Calu3 (cell line): ENCODE measurements at regions not wholly inside any gene's neighbourhood (a gene's known extent, or its start where the extent isn't known, plus 50 kb on each side); places are given as distances from the start of the nearest gene placed in this dataset.

Experiments
- BruUV-seq: library from RNA; stranded (reverse); fragments of 400-500 nt; replicated peaks from 2 replicates; lab custom pipeline; 2021; lab: Mats Ljungman, UMichigan
- CTCF ChIA-PET: fragments of 300-600 bp; sonication (Branson Sonifier 250); formaldehyde crosslinking; loops from one replicate; lab custom pipeline; 2022; ENCODE audit warnings: antibody characterized with exemption; lab: Charles Lee
- DNase-seq: peaks from one replicate; pipeline ENCODE4 v3.0.0; 2022
- H3K27ac Mint-ChIP-seq: one replicate; pipeline ENCODE4 v1.8.0; 2022; ENCODE audit warnings: mixed read lengths; ENCODE audit not compliant: unreplicated experiment
- H3K27me3 Mint-ChIP-seq: one replicate; pipeline ENCODE4 v1.8.0; 2022; ENCODE audit warnings: mixed read lengths; ENCODE audit not compliant: unreplicated experiment
- H3K36me3 Mint-ChIP-seq: one replicate; pipeline ENCODE4 v1.8.0; 2022; ENCODE audit warnings: mild to moderate bottlenecking, moderate library complexity, mixed read lengths; ENCODE audit not compliant: insufficient read depth, unreplicated experiment
- H3K4me1 Mint-ChIP-seq: one replicate; pipeline ENCODE4 v1.8.0; 2022; ENCODE audit warnings: mild to moderate bottlenecking, low read depth, mixed read lengths; ENCODE audit not compliant: unreplicated experiment
- H3K4me3 Mint-ChIP-seq: one replicate; pipeline ENCODE4 v1.8.0; 2022; ENCODE audit warnings: mild to moderate bottlenecking, low read depth, moderate library complexity, mixed read lengths; ENCODE audit not compliant: unreplicated experiment
- H3K9me3 Mint-ChIP-seq: one replicate; pipeline ENCODE4 v1.8.0; 2022; ENCODE audit warnings: low read depth, mixed read lengths; ENCODE audit not compliant: unreplicated experiment
- intact Hi-C: fragments of 100-400 bp; cut with micrococcal nuclease; formaldehyde crosslinking; loops from one replicate; pipeline ENCODE4 v1.10.0; 2022; ENCODE audit not compliant: unreplicated experiment
- TF ChIP-seq, protein P1 (sequence below): fragments of 200-600 bp; IDR thresholded peaks from one replicate; pipeline ENCODE4 v1.8.0; 2022; ENCODE audit warnings: antibody characterized with exemption; ENCODE audit not compliant: unreplicated experiment

DNA sequence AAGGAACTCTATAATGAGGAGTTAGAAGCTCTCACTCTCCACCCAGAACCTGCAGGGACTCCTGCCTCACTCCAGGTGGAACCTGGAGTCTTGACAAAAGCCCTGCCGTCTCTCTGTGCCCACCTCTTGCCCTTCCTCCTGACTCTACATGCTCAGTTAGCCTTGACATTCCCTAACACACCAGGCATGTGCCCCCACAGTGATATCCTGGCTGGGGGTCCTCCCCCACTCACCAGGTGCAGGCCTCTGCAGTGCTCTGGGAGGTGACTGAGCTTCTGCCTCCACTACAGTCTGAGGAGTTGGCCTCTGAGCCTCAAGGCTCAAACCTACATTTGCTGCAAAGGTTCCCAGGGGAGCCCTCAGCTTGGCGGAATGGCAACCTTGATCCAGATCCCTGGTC lies 300.7 kb downstream of the ADGRD1 start:
- Mint-ChIP-seq H3K4me3 (no peak overlapping the region), H3K27me3 (peaks cover 21% of the 10 kb centered on the region), H3K4me1 (no peaks in the 10 kb centered on the region), H3K36me3 (no peaks in the 10 kb centered on the region), H3K9me3 (peaks cover 5% of the 10 kb centered on the region), H3K27ac (no peak overlapping the region)
- TF ChIP-seq, protein P1, sequence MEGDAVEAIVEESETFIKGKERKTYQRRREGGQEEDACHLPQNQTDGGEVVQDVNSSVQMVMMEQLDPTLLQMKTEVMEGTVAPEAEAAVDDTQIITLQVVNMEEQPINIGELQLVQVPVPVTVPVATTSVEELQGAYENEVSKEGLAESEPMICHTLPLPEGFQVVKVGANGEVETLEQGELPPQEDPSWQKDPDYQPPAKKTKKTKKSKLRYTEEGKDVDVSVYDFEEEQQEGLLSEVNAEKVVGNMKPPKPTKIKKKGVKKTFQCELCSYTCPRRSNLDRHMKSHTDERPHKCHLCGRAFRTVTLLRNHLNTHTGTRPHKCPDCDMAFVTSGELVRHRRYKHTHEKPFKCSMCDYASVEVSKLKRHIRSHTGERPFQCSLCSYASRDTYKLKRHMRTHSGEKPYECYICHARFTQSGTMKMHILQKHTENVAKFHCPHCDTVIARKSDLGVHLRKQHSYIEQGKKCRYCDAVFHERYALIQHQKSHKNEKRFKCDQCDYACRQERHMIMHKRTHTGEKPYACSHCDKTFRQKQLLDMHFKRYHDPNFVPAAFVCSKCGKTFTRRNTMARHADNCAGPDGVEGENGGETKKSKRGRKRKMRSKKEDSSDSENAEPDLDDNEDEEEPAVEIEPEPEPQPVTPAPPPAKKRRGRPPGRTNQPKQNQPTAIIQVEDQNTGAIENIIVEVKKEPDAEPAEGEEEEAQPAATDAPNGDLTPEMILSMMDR = no peak
- intact Hi-C loops = no loop called here
- DNase-seq = no peak
- CTCF ChIA-PET = no interaction called here
- BruUV-seq = no TSS peak

DNA sequence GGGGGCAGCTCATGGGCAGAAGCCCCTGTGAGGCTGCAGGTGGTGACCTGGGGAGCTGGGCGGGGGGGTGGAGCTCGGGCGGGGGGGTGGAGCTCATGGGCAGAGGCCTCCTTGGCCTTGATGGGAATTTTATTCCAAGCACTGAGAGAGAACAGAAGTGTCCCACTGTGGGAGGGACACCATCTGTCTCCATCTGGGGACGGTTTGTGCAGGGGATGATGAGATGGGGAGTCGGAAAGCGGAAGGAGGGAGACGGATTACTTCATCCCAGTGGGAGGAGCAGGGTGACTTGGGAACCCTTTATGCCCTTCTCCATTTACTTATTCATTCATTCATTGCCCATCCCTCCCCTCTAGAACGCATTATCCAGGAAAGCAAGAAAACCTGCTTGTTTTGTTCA lies 304.7 kb downstream of the ADGRD1 start:
- TF ChIP-seq, protein P1 = no peak
- no TSS peak for BruUV-seq
- H3K27ac Mint-ChIP-seq = no peak overlapping the region
- no peak overlapping the region for H3K4me3 Mint-ChIP-seq
- peaks cover 50% of the 10 kb centered on the region for H3K27me3 Mint-ChIP-seq
- H3K9me3 Mint-ChIP-seq = peaks cover 5% of the 10 kb centered on the region
- CTCF ChIA-PET = no interaction called here
- DNase-seq = no peak
- intact Hi-C loops = no loop called here
- H3K36me3 Mint-ChIP-seq = no peaks in the 10 kb centered on the region
- no peaks in the 10 kb centered on the region for H3K4me1 Mint-ChIP-seq

DNA sequence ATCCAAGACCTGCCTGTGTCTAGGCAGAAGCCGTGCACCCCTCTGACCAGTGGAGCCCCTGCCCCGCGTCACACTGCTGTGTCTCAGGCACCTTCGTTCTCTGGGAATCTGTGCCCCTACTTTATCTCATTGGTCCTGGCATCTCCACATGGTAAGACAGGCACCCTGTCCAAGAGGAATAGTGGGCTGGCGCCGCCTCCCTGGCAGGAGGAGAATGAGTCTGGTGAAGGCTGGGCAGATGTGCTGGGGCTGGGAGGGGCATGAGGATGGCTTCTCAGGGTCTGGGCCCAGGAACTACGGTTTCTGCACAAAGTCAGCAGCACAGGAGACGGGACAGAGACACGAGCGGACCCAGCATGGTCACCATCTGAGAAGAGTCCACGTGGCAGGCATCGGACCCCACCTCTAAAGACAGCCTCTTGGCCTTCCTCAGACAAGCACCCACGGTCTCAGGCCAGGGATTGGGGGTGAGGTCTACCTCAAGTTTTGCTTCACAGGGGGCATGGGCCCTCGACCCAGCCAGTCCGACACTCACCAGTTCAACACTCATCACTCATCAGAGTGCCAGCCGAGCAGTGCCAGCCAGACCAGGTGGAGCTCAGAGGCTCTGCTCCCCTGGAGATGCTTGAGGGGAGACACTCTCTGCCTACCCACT lies 306.7 kb downstream of the ADGRD1 start:
- CTCF ChIA-PET = interaction anchor here (1.0 kb wide), 1 partner anchor 10 kb away, joined by 3 read pairs; no protein-coding TSS in a partner anchor
- no peaks in the 10 kb centered on the region for H3K4me1 Mint-ChIP-seq
- intact Hi-C loops = no loop called here
- BruUV-seq = no TSS peak
- peaks cover 5% of the 10 kb centered on the region for H3K9me3 Mint-ChIP-seq
- no peak overlapping the region for H3K27ac Mint-ChIP-seq
- peaks cover 69% of the 10 kb centered on the region for H3K27me3 Mint-ChIP-seq
- no peak overlapping the region for H3K4me3 Mint-ChIP-seq
- DNase-seq = no peak
- TF ChIP-seq, protein P1 = no peak
- no peaks in the 10 kb centered on the region for H3K36me3 Mint-ChIP-seq

DNA sequence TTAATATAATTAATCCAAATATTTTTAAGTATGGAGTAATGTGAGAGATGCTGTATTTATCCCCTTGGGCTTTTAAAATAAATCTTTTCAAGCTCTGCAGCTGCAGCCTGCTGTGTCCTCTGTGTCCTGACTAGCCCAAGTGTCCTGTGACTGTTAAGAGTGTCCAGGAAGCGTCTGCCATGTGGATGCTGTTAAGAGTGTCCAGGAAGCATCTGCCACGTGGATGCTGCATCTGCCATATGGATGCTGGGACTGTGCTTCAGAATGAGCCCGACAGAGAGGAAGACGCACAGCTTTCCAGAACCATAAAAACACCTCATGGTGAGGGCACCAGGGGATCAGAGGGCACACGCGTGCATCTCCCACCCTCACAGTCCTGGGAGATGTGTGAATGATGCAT lies 307.2 kb downstream of the ADGRD1 start:
- H3K4me1 Mint-ChIP-seq = no peaks in the 10 kb centered on the region
- no peak for DNase-seq
- CTCF ChIA-PET = interaction anchor here (1.0 kb wide), 1 partner anchor 10 kb away, joined by 3 read pairs; no protein-coding TSS in a partner anchor
- peaks cover 75% of the 10 kb centered on the region for H3K27me3 Mint-ChIP-seq
- no peak overlapping the region for H3K27ac Mint-ChIP-seq
- TF ChIP-seq, protein P1 = no peak
- no peak overlapping the region for H3K4me3 Mint-ChIP-seq
- H3K9me3 Mint-ChIP-seq = peaks cover 5% of the 10 kb centered on the region
- BruUV-seq = no TSS peak
- no peaks in the 10 kb centered on the region for H3K36me3 Mint-ChIP-seq
- intact Hi-C loops = no loop called here
